ENCODE measurements at regions not wholly inside any gene's neighbourhood (a gene's known extent, or its start where the extent isn't known, plus 50 kb on each side); places are given as distances from the start of the nearest gene placed in this dataset.
A peak's percentile ranks its signal among the peaks of the same experiment; 100 is the strongest.

DNA sequence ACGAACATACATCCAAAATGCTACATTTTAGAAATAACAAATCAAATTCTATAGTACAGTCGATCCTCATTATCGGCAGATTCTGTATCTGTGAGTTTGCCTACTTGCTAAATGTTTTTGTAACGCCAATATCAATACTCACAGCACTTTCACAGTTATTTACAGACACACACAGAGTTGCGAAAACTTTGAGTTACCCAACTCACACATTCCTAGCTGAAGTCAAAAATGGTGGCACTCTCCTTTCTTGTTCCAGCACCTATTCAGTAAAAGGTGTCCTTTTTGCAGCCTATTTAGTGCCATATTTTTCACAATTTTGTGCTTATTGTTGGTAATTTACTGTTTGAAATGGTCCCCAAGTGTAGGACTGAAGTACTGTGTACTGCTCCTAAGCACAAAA, 161.7 kb downstream of the AKR1D1 start:
- DNase-seq (no peak), ATAC-seq (no peak)
- TF ChIP-seq CTCF (IDR thresholded peaks at IDR 0.05) (no peak), POLR2A (IDR thresholded peaks at IDR 0.05) (no peak)
- no peak overlapping the region for H3K4me3 ChIP-seq
- peaks cover 12% of the 10 kb centered on the region for H3K4me1 ChIP-seq
- H3K36me3 ChIP-seq (replicated peaks in 1 of 2; ENCODE audit: insufficient read depth in 1 of 2, low read depth in 2 of 2), result no peaks in the 10 kb centered on the region
- intact Hi-C loops (cut with DNase I), result no loop called here
- 66 to 67% methylated on average over 5 of the region's 5 CpGs for WGBS, 2 donors
- no peaks in the 10 kb centered on the region for H3K9me3 ChIP-seq
- H3K27me3 ChIP-seq, result no peaks in the 10 kb centered on the region
- H3K27ac ChIP-seq, result no peak overlapping the region

DNA sequence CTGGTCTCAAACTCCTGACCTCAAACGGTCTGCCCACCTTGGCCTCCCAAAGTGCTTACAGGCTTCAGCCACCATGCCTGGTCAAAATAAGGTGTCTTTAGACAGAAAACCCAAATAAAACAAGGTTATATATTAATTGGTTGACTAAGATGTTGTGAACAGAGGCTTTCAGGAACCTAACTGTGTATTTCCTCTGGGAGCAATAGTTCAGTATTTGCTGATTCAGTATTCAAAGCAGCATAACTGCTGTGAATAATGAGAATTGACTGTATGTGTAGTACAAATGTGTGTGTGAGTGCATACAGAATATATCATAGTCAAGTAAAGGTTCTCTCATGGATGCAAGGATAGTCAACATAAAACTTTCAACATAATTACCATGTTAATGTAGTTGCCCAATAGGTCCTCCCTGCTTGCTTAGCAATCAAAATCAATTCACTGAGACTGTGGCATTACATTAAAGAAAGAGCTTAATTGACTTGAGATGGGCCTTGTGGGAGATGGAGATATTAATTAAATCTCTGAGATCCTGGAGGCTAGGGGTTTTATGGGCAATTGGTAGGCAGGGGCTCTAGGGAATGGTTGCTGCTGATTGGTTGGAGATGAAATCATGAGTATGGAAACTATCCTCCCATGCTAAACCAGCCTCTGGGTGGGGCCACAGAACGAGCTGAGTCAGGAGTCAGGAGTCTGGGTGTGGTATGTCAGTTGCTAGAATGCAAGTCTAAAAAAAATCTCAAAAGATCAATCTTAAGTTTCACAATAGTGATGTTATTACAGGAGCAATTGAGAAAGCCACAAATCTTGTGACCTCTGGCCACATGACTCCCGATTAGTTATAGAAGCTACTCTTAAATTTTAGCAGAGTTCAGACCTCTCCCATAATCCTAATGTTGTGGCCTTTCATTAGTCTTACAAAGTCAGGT, 162.7 kb downstream of the AKR1D1 start:
- no peak for DNase-seq
- no peak overlapping the region for H3K27ac ChIP-seq
- H3K9me3 ChIP-seq, result no peaks in the 10 kb centered on the region
- H3K4me1 ChIP-seq, result peaks cover 22% of the 10 kb centered on the region
- ATAC-seq, result no peak
- 77 to 80% methylated on average over 3 of the region's 3 CpGs for WGBS, 2 donors
- no peak overlapping the region for H3K4me3 ChIP-seq
- intact Hi-C loops (cut with DNase I), result no loop called here
- no peak for TF ChIP-seq POLR2A (IDR thresholded peaks at IDR 0.05)
- TF ChIP-seq CTCF (IDR thresholded peaks at IDR 0.05), result no peak
- no peaks in the 10 kb centered on the region for H3K36me3 ChIP-seq (replicated peaks in 1 of 2; ENCODE audit: insufficient read depth in 1 of 2, low read depth in 2 of 2)
- H3K27me3 ChIP-seq, result no peaks in the 10 kb centered on the region

GRCh38 chr7:138243430-138243829, 167.2 kb downstream of the AKR1D1 start:
- peaks cover 0 to 7% (median 0%) of the 10 kb centered on the region in 3 donors for H3K9me3 ChIP-seq
- 13 to 21% methylated on average over 5 of the region's 5 CpGs for WGBS, 2 donors
- intact Hi-C loops (cut with DNase I), result no loop called here
- peak; percentile 78 to 92 (median 85) for DNase-seq
- ATAC-seq, result peak; percentile 100
- H3K27ac ChIP-seq, result peak overlapping the region in 3 of 4 donors; percentile 42 to 59 (median 49)
- H3K4me3 ChIP-seq, result no peak overlapping the region
- TF ChIP-seq CTCF (IDR thresholded peaks at IDR 0.05) (peak in 2 of 7 experiments; percentile 16 to 26), POLR2A (IDR thresholded peaks at IDR 0.05) (no peak)
- no peaks in the 10 kb centered on the region for H3K36me3 ChIP-seq (replicated peaks in 1 of 2; ENCODE audit: insufficient read depth in 1 of 2, low read depth in 2 of 2)
- H3K4me1 ChIP-seq, result peaks cover 14% of the 10 kb centered on the region
- H3K27me3 ChIP-seq, result no peaks in the 10 kb centered on the region

DNA sequence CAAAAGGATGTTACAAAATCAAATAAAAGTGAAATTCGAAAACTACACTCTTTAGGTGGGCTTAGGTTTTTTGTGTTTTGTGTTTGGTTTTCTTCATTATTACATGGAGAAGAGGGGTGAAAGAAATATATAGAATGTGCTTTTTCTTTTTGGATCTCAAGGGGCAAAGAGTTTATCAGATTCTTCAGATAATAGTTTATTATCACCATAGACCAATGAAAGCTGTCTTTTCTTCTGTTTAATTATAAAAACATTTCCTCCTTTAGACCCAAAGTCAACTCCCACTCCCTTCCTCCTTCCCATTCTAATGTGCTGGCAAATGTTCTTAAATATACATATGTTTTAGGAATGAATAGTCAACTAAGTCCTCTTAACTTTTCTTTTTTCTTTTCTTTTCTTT, 167.6 kb downstream of the AKR1D1 start:
- no peak for ATAC-seq

More for the DNA sequence above, 167.6 kb downstream of the AKR1D1 start:
- 21 to 24% methylated on average over 1 of the region's 1 CpG for WGBS, 2 donors
- DNase-seq, result no peak
- no peaks in the 10 kb centered on the region for H3K27me3 ChIP-seq
- peaks cover 14% of the 10 kb centered on the region for H3K4me1 ChIP-seq
- H3K27ac ChIP-seq, result peak overlapping the region in 3 of 4 donors; percentile 42 to 59 (median 49)
- H3K36me3 ChIP-seq (replicated peaks in 1 of 2; ENCODE audit: insufficient read depth in 1 of 2, low read depth in 2 of 2), result no peaks in the 10 kb centered on the region
- intact Hi-C loops (cut with DNase I), result no loop called here
- TF ChIP-seq POLR2A (IDR thresholded peaks at IDR 0.05) (no peak), CTCF (IDR thresholded peaks at IDR 0.05) (no peak)
- H3K9me3 ChIP-seq, result peaks cover 0 to 7% (median 0%) of the 10 kb centered on the region in 3 donors
- no peak overlapping the region for H3K4me3 ChIP-seq
